Transverse colon (tissue), 4 donors: ENCODE measurements at regions not wholly inside any gene's neighbourhood (a gene's known extent, or its start where the extent isn't known, plus 50 kb on each side); places are given as distances from the start of the nearest gene placed in this dataset.

ENCODE experiments used
- DNase-seq: peaks from one replicate; pipeline ENCODE4 v3.0.0-alpha.2; 2019
- H3K27ac ChIP-seq, 4 donors: fragments of 200-600 bp; sonication (generic); 2 replicates each; pipeline ENCODE4 v1.5.1; 2016 to 2018; ENCODE audit warnings: inconsistent platforms in 4 of 4
- H3K27me3 ChIP-seq: fragments of 200-600 bp; sonication (generic); 2 replicates; pipeline ENCODE4 v1.5.1; 2017; ENCODE audit warnings: inconsistent platforms
- H3K36me3 ChIP-seq, 4 donors: fragments of 200-600 bp; sonication (generic); 2 replicates each; pipeline ENCODE4 v1.5.1; 2017 to 2019; ENCODE audit warnings: inconsistent platforms in 4 of 4
- H3K4me1 ChIP-seq, 4 donors: fragments of 200-600 bp; sonication (generic); 2 replicates each; pipeline ENCODE4 v1.5.1; 2017 to 2020; ENCODE audit warnings: inconsistent platforms in 4 of 4
- H3K4me3 ChIP-seq, 4 donors: fragments of 200-600 bp; sonication (generic); 1 replicate in 1 of 4; 2 replicates in 3 of 4; pipeline versions ENCODE4 v1.5.1 to v1.6.1; 2017 to 2019; ENCODE audit warnings: inconsistent platforms in 4 of 4
- H3K9me3 ChIP-seq, 2 donors: fragments of 200-600 bp; sonication (generic); 2 replicates each; pipeline ENCODE4 v1.5.1; 2017 to 2019; ENCODE audit warnings: inconsistent platforms in 2 of 2
- CTCF ChIP-seq, 5 experiments: fragments of 200-600 bp in 3 of 5; fragments of 450-650 bp in 2 of 5; sonication (generic) in 3 of 5; IDR thresholded peaks; 1 replicate in 2 of 5; 2 replicates in 3 of 5; pipeline ENCODE4 v1.5.1; 2016 to 2017; ENCODE audit warnings: antibody characterized with exemption in 5 of 5, inconsistent platforms in 3 of 5, mild to moderate bottlenecking in 2 of 5, moderate library complexity in 1 of 5
- EP300 ChIP-seq: sonication (generic); formaldehyde crosslinking; IDR thresholded peaks from one replicate; pipeline ENCODE4 v1.6.1; 2017; ENCODE audit warnings: antibody characterized with exemption, low read depth
- POLR2A ChIP-seq: fragments of 450-650 bp; IDR thresholded peaks from one replicate; pipeline ENCODE4 v1.6.1; 2016; ENCODE audit warnings: antibody characterized with exemption, mild to moderate bottlenecking, moderate library complexity
- POLR2AphosphoS5 ChIP-seq, 3 donors: sonication (generic); formaldehyde crosslinking; IDR thresholded peaks; one replicate each; pipeline ENCODE4 v1.6.1; 2016; ENCODE audit warnings: antibody characterized with exemption in 3 of 3
- WGBS, 2 donors: methylation state at CpG; one replicate each; pipeline ENCODE4 v1.1.5; 2018; ENCODE audit warnings: low coverage in 1 of 2; 5-methylcytosine and 5-hydroxymethylcytosine counted together
- in situ Hi-C, 4 donors: fragments of 200-750 bp; cut with MboI; loops; one replicate each; pipeline versions ENCODE4 v1.15.0 to v1.15.1; 2017; ENCODE audit warnings: low sequenced_read_pairs in 3 of 4, low pct_ligation_motif_present in 1 of 4, low pct_unique_long_range_greater_than_20kb in 1 of 4
- intact Hi-C: fragments of 100-400 bp; cut with DNase I; formaldehyde crosslinking; loops from one replicate; pipeline ENCODE4 v1.15.1; 2023; ENCODE audit warnings: low total_unique reads

- Histone ChIP-seq H3K4me3 (no peak overlapping the region), H3K27me3 (no peaks in the 10 kb centered on the region), H3K27ac (no peak overlapping the region), H3K36me3 (no peaks in the 10 kb centered on the region), H3K9me3 (peaks cover 0 to 8% of the 10 kb centered on the region in 2 donors), H3K4me1 (no peaks in the 10 kb centered on the region)
- no peak for DNase-seq
- WGBS, 2 donors: 69 to 88% methylated on average over 1 of the region's 1 CpG
- in situ Hi-C loops: no loop called here
- intact Hi-C loops: no loop called here
- TF ChIP-seq CTCF (IDR thresholded peaks at IDR 0.05) (no peak), POLR2A (no peak), POLR2AphosphoS5 (IDR thresholded peaks at IDR 0.05) (no peak), EP300 (no peak)
Observed at GRCh38 chr11:115820026-115820425, 315.8 kb upstream of the CADM1 start.

GRCh38 chr11:115819014-115819413 lies 314.8 kb upstream of the CADM1 start:
- no peak overlapping the region for H3K27ac ChIP-seq
- peaks cover 0 to 8% of the 10 kb centered on the region in 2 donors for H3K9me3 ChIP-seq

GRCh38 chr11:115817844-115818468 lies 313.7 kb upstream of the CADM1 start:
- TF ChIP-seq POLR2A (no peak), EP300 (no peak), CTCF (IDR thresholded peaks at IDR 0.05) (no peak), POLR2AphosphoS5 (IDR thresholded peaks at IDR 0.05) (no peak)
- Histone ChIP-seq H3K4me1 (no peaks in the 10 kb centered on the region), H3K36me3 (no peaks in the 10 kb centered on the region), H3K4me3 (no peak overlapping the region), H3K9me3 (peaks cover 0 to 8% of the 10 kb centered on the region in 2 donors), H3K27me3 (no peaks in the 10 kb centered on the region), H3K27ac (no peak overlapping the region)
- DNase-seq: no peak
- intact Hi-C loops (no loop called here), in situ Hi-C loops (no loop called here)
- WGBS, 2 donors: 56 to 58% methylated on average over 5 to 6 of the region's 6 CpGs

More at GRCh38 chr11:115819014-115819413, 314.8 kb upstream of the CADM1 start:
- intact Hi-C loops: no loop called here
- Histone ChIP-seq H3K27me3 (no peaks in the 10 kb centered on the region), H3K36me3 (no peaks in the 10 kb centered on the region), H3K4me3 (no peak overlapping the region), H3K4me1 (no peaks in the 10 kb centered on the region)
- TF ChIP-seq CTCF (IDR thresholded peaks at IDR 0.05): no peak
- TF ChIP-seq POLR2A: no peak
- TF ChIP-seq EP300: no peak
- TF ChIP-seq POLR2AphosphoS5 (IDR thresholded peaks at IDR 0.05): no peak
- 65 to 66% methylated on average over 3 of the region's 3 CpGs for WGBS, 2 donors
- DNase-seq: no peak
- in situ Hi-C loops: no loop called here

DNA sequence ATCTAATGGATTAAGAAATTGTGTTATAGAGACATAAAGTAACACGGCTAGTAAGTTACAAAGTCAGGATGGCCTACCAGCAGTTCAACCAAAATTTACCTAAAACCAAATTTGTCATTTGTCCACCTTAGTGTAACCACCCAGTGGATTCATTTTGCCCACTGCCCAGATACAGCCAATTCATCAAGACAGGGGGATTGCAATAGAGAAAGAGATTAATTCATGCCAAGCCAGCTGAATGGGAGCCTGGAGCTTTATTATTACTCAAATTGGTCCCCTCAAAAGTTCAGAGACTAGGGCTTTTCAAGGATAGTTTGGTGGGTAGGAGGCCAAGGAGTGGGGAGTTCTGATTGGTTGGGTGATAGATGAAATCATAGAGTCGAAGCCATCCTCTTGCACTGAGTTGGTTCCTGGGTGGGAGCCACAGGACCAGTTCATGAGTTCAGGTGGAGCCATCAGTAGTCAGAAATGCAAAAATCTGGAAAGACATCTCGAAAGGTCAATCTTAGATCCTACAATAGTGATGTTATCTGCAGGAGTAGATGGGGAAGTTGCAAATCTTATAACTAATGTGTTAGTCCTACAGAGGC lies 304.2 kb upstream of the CADM1 start:
- Histone ChIP-seq H3K27me3 (no peaks in the 10 kb centered on the region), H3K27ac (no peak overlapping the region), H3K36me3 (no peaks in the 10 kb centered on the region), H3K4me1 (no peaks in the 10 kb centered on the region), H3K4me3 (no peak overlapping the region), H3K9me3 (peaks cover 17 to 22% of the 10 kb centered on the region in 2 donors)
- intact Hi-C loops: no loop called here
- WGBS, 2 donors: 70 to 100% methylated on average over 1 to 3 of the region's 3 CpGs
- TF ChIP-seq EP300: no peak
- no peak for TF ChIP-seq POLR2A
- no peak for TF ChIP-seq POLR2AphosphoS5 (IDR thresholded peaks at IDR 0.05)
- no peak for TF ChIP-seq CTCF (IDR thresholded peaks at IDR 0.05)
- no peak for DNase-seq
- in situ Hi-C loops: no loop called here
